ENCODE measurements at regions not wholly inside any gene's neighbourhood (a gene's known extent, or its start where the extent isn't known, plus 50 kb on each side); places are given as distances from the start of the nearest gene placed in this dataset.
"Not testable (repeated sequence)": the region's sequence is repeated elsewhere in the genome, so short reads cannot be mapped to it uniquely, and the experiment has no call there.

- ATAC-seq (ENCODE audit: low read depth); H3K27ac ChIP-seq (ENCODE audit: insufficient read depth, low read length): not testable (repeated sequence)
Measured at GRCh38 chr1:143421290-143421689, 550.5 kb downstream of the FAM72C start.

More at GRCh38 chr1:143421290-143421689, 550.5 kb downstream of the FAM72C start:
- POLR2A ChIA-PET (ENCODE audit: unreplicated experiment); H2BK20ac ChIP-seq (ENCODE audit: low read depth, low read length); H3K27me3 ChIP-seq (ENCODE audit: control insufficient read depth, insufficient read depth, low read length); dilution Hi-C loops (cut with HindIII; ENCODE audit: low sequenced_read_pairs, unreplicated experiment); intact Hi-C loops (cut with micrococcal nuclease); H3K4me3 ChIP-seq (ENCODE audit: insufficient read depth, low read depth, low read length); H4K5ac ChIP-seq (ENCODE audit: low read depth, low read length); DNase-seq; H3K23ac ChIP-seq (ENCODE audit: low read depth, low read length); H4K20me1 ChIP-seq (ENCODE audit: insufficient read depth, low read length); H3K9me3 ChIP-seq (ENCODE audit: control insufficient read depth, insufficient read depth, low read length); H3K36me3 ChIP-seq (ENCODE audit: control insufficient read depth, insufficient read depth, low read length); H3K56ac ChIP-seq (ENCODE audit: extremely low read depth, insufficient read depth, low read length); H3K4ac ChIP-seq (ENCODE audit: low read depth, low read length); H2AK9ac ChIP-seq (replicated peaks; ENCODE audit: low read depth, low read length, poor library complexity); H3K18ac ChIP-seq (ENCODE audit: low read depth, low read length); H3K4me2 ChIP-seq (ENCODE audit: low read depth, low read length); H2BK120ac ChIP-seq (ENCODE audit: low read depth, low read length); H3K9ac ChIP-seq (ENCODE audit: low read depth, low read length); BruUV-seq (replicated peaks); CTCF ChIA-PET; H3K79me1 ChIP-seq (ENCODE audit: low read depth in 1 of 2, low read length in 2 of 2); H4K8ac ChIP-seq (ENCODE audit: low read depth in 2 of 2, low read length in 2 of 2); H2BK5ac ChIP-seq (ENCODE audit: low read depth, low read length, poor library complexity, severe bottlenecking); H4K91ac ChIP-seq (ENCODE audit: insufficient read depth, low read depth, low read length); H2AK5ac ChIP-seq (ENCODE audit: low read depth, low read length); H2BK15ac ChIP-seq (ENCODE audit: low read depth, low read length); in situ Hi-C loops (cut with MboI; ENCODE audit: low sequenced_read_pairs); H3K4me1 ChIP-seq (ENCODE audit: control insufficient read depth, insufficient read depth, low read length); H2AFZ ChIP-seq (replicated peaks; ENCODE audit: low read length, poor library complexity); H3K14ac ChIP-seq (replicated peaks; ENCODE audit: low read depth, low read length); H3K9me1 ChIP-seq (ENCODE audit: insufficient read depth, low read length): not testable (repeated sequence)
- WGBS, 2 experiments (ENCODE audit: extremely low coverage in 2 of 2, insufficient read length in 1 of 2), result no CpG with 5 or more reads among the region's 9 CpGs

Measured in IMR-90 (cell line).